Heart left ventricle (tissue), 16 donors: ENCODE measurements at regions not wholly inside any gene's neighbourhood (a gene's known extent, or its start where the extent isn't known, plus 50 kb on each side); places are given as distances from the start of the nearest gene placed in this dataset.

Source experiments
- ATAC-seq, 4 donors: fragments of 200-7000 bp; cut with Tn5 transposase; one replicate each; pipeline ENCODE4 v1.9.1; 2020 to 2022; ENCODE audit warnings: moderate library complexity in 4 of 4, mild to moderate bottlenecking in 3 of 4, moderate number of reproducible peaks in 1 of 4
- DNase-seq, 5 donors: peaks; one replicate each; pipeline ENCODE4 v3.0.0-alpha.2; 2020
- H3K27ac ChIP-seq, 12 donors: fragments of 200-600 bp; sonication (generic) in 4 of 12; one replicate each; pipeline versions ENCODE4 v1.5.0 to v1.8.0; 2016 to 2022; ENCODE audit warnings: mild to moderate bottlenecking in 2 of 12
- H3K27me3 ChIP-seq, 9 donors: fragments of 200-600 bp; sonication (generic) in 2 of 9; one replicate each; pipeline versions ENCODE4 v1.5.1 to v1.8.0; 2016 to 2022; ENCODE audit warnings: mild to moderate bottlenecking in 3 of 9
- H3K36me3 ChIP-seq, 9 donors: fragments of 200-600 bp; sonication (generic) in 2 of 9; one replicate each; pipeline versions ENCODE4 v1.5.0 to v1.8.0; 2018 to 2022; ENCODE audit warnings: mild to moderate bottlenecking in 2 of 9
- H3K4me1 ChIP-seq, 12 donors: fragments of 200-600 bp; sonication (generic) in 4 of 12; one replicate each; pipeline versions ENCODE4 v1.5.0 to v1.8.0; 2016 to 2022; ENCODE audit warnings: mild to moderate bottlenecking in 3 of 12
- H3K4me3 ChIP-seq, 12 donors: fragments of 200-600 bp; sonication (generic) in 4 of 12; one replicate each; pipeline versions ENCODE4 v1.5.0 to v1.8.0; 2017 to 2022; ENCODE audit warnings: mild to moderate bottlenecking in 9 of 12, moderate library complexity in 4 of 12
- H3K9me3 ChIP-seq, 12 donors: fragments of 200-600 bp; sonication (generic) in 4 of 12; one replicate each; pipeline versions ENCODE4 v1.5.0 to v1.8.0; 2016 to 2022; ENCODE audit warnings: mild to moderate bottlenecking in 1 of 12
- CTCF ChIP-seq, 12 donors: fragments of 200-600 bp; sonication (generic) in 4 of 12; IDR thresholded peaks; one replicate each; pipeline versions ENCODE4 v1.5.0 to v1.8.0; 2018 to 2022; ENCODE audit warnings: antibody characterized with exemption in 12 of 12, mild to moderate bottlenecking in 5 of 12
- POLR2A ChIP-seq, 2 donors: fragments of 450-650 bp; IDR thresholded peaks; one replicate each; pipeline ENCODE4 v1.6.1; 2017; ENCODE audit warnings: antibody characterized with exemption in 2 of 2, mild to moderate bottlenecking in 2 of 2, moderate library complexity in 2 of 2
- WGBS, 4 donors: extraction: QIAGEN DNeasy Blood & Tissue Kit in 2 of 4; methylation state at CpG; one replicate each; pipeline versions ENCODE4 v1.1.5 to v1.1.7; 2013 to 2018; 5-methylcytosine and 5-hydroxymethylcytosine counted together
- intact Hi-C, 10 donors: fragments of 100-400 bp; cut with DNase I; formaldehyde crosslinking; loops; one replicate each; pipeline versions ENCODE4 v1.11.1 to v1.14.2; 2022
- donor health status: ischemic (EF 13 %, LVEDD 7.1; RV severe dilation, severe dysfunction).
- donor health status: healthy with polysubstance abuse.
- donor health status: DM: no; HTN: yes; CAD: no.
- donor health status: DM: no; HTN: no; CAD: no.
- donor health status: ischemic (EF 25% LVEDD 6.9; RV normal size, moderate dysfunction).
- donor health status: ischemic (EF 25% LVEDD 5.7; RV mildly dilated, moderate dysfunction).
- donor health status: healthy.
- donor health status: DM: yes; HTN: yes; CAD: no.
- donor health status: ischemic (EF 35%, LVEDD 5.7; RV mildly dilated, moderate dysfunction).
- donor health status: nonischemic (EF 11% LVEDD 7.7; RV severe dilation, severe dysfunction).
- donor health status: DM: yes; HTN: yes; CAD: no.
- donor health status: PGD.
- donor health status: ischemic (EF 29% LVEDD 5.4; RV normal size, mild dysfunction).
- donor health status: nonischemic (EF 23%, LVEDD 6.1; RV moderate dilation, normal function).

DNA sequence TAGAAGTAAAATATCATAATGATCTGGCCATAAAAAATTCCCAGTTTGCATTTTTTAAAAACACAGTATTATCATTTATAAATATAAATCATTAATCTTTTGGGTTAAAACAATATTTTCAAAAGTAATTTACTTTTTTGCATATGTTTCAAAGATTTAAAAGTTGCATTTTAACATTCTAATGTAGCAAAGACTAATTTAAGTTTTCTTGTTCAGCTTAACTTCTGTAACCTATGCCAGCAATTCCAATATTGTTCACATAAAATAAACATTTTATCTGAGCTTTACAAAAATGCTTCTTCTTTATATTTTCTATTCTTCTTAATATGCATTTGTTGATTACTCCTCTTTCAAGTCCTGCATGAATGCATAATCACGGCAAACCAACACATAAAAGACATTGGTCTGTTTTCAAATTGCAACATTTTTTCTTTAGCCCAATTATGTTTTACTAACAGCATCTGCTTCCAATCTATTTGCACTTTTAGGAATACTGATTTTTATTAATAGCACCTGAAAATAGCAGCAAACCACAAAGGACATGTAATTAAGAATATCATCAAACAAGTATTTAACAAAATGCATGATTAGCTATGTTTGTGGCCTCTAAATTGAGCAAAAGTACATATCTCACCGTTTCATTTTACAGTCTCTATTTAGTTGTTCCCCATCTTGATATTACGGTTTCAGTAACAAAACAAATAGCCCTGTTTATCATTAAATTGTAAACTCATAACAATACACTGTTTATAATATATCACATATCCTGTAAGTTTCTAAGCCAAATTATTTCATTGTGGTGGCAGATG, 286.9 kb upstream of the NFE2L3 start:
- Histone ChIP-seq H3K4me1 (peaks cover 0 to 14% (median 0%) of the 10 kb centered on the region in 12 donors), H3K36me3 (no peaks in the 10 kb centered on the region), H3K4me3 (no peak overlapping the region), H3K27ac (no peak overlapping the region), H3K9me3 (peaks cover 0 to 8% (median 0%) of the 10 kb centered on the region in 12 donors), H3K27me3 (peaks cover 70 to 100% (median 100%) of the 10 kb centered on the region in 9 donors)
- no peak for DNase-seq
- no peak for ATAC-seq
- WGBS, 4 donors, result 21 to 53% (median 35%) methylated on average over 3 of the region's 3 CpGs
- intact Hi-C loops, result loop anchor here in 4 of 10 donors (10.0 kb wide), 3 partner anchors 1290 to 1310 kb away; partner anchors contain the start of genes HOXA9 (in 2 of the 4), HOXA10 (in 1 of the 4), HOXA3 (in 1 of the 4) and HOXA7 (in 1 of the 4)
- no peak for TF ChIP-seq CTCF (IDR thresholded peaks at IDR 0.05)
- TF ChIP-seq POLR2A (IDR thresholded peaks at IDR 0.05), result no peak

DNA sequence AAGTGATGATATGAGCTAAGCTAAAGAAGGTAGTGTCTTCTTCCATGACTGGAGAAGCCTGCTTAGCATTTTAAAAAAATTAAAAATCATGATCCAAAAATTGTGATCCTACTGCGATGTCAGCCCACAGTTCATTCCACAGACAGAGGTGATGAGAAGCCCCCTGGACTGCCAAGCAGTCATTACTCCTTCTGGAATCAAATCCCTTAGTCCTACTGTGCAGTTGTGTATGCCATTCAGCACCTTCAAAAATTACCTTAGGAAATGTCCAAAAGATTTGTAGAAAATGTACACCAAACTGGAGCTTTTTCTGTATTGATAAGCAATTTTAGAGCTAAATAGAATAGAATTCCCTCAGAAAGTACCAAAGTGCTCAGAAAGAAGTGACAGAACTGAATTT, 283.5 kb upstream of the NFE2L3 start:
- Histone ChIP-seq H3K9me3 (no peaks in the 10 kb centered on the region), H3K4me1 (no peaks in the 10 kb centered on the region), H3K36me3 (no peaks in the 10 kb centered on the region), H3K4me3 (no peak overlapping the region), H3K27me3 (peaks cover 45 to 100% (median 76%) of the 10 kb centered on the region in 9 donors), H3K27ac (no peak overlapping the region)
- DNase-seq (no peak), ATAC-seq (no peak)
- TF ChIP-seq POLR2A (IDR thresholded peaks at IDR 0.05) (no peak), CTCF (IDR thresholded peaks at IDR 0.05) (no peak)
- intact Hi-C loops, result loop anchor here in 4 of 10 donors (10.0 kb wide), 3 partner anchors 1286 to 1306 kb away; partner anchors contain the start of genes HOXA9 (in 2 of the 4), HOXA10 (in 1 of the 4), HOXA3 (in 1 of the 4) and HOXA7 (in 1 of the 4)
- WGBS, 4 donors, result 91 to 97% (median 95%) methylated on average over 1 of the region's 1 CpG

DNA sequence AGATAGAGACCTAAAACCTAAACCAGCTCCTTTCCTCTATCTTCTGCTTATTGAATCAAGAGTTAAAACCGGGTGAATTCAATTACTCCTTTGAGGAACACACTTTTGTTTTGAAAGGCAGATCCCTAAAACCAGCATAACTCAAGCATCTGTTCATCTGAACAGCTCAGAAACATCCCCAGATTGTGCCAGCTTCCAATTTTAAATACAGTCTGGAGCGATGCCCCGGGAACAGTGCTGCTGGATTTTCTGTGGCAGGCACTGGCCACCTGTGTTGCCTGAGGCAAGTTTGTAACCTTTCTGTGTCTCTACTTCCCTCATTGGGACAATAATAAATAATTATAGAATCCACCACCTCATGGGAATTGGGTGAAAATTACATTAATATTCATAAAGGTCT, 281.4 kb upstream of the NFE2L3 start:
- H3K4me1 ChIP-seq, result no peaks in the 10 kb centered on the region
- DNase-seq (no peak), ATAC-seq (no peak)
- no peak for TF ChIP-seq POLR2A (IDR thresholded peaks at IDR 0.05)
- no peak for TF ChIP-seq CTCF (IDR thresholded peaks at IDR 0.05)
- peaks cover 33 to 100% (median 64%) of the 10 kb centered on the region in 9 donors for H3K27me3 ChIP-seq
- H3K9me3 ChIP-seq, result no peaks in the 10 kb centered on the region
- H3K4me3 ChIP-seq, result no peak overlapping the region
- WGBS, 4 donors, result 70 to 80% (median 75%) methylated on average over 3 of the region's 3 CpGs
- H3K36me3 ChIP-seq, result no peaks in the 10 kb centered on the region
- no peak overlapping the region for H3K27ac ChIP-seq
- intact Hi-C loops, result no loop called here

DNA sequence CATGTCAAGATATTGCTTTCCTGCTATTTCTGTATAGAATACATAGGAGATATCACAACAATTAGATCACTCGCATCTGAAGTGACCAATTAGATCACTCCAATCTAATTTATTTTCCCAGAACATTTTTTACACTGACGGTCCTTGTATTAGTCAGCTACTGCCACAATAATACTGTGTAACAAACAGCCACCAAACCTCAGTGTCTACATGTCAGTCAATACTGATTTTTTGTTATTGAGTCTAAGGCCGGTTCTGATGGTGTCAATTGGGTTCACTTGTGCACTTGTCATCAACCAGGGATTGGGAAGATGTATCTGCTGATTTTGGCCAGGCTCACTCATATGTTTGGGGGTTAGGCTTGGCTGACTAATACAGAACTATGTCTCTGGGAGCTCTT, 275.9 kb upstream of the NFE2L3 start:
- WGBS, 4 donors, result 86 to 91% (median 88%) methylated on average over 3 of the region's 3 CpGs
- TF ChIP-seq CTCF (IDR thresholded peaks at IDR 0.05), result no peak
- TF ChIP-seq POLR2A (IDR thresholded peaks at IDR 0.05), result no peak
- Histone ChIP-seq H3K27me3 (peaks cover 0 to 96% (median 32%) of the 10 kb centered on the region in 9 donors), H3K36me3 (no peaks in the 10 kb centered on the region), H3K4me3 (no peak overlapping the region), H3K4me1 (no peaks in the 10 kb centered on the region), H3K27ac (no peak overlapping the region), H3K9me3 (peaks cover 0 to 4% (median 0%) of the 10 kb centered on the region in 12 donors)
- DNase-seq (no peak), ATAC-seq (no peak)
- intact Hi-C loops, result no loop called here
